ENCODE measurements at regions not wholly inside any gene's neighbourhood (a gene's known extent, or its start where the extent isn't known, plus 50 kb on each side); places are given as distances from the start of the nearest gene placed in this dataset.
A peak's percentile ranks its signal among the peaks of the same experiment; 100 is the strongest.

DNA sequence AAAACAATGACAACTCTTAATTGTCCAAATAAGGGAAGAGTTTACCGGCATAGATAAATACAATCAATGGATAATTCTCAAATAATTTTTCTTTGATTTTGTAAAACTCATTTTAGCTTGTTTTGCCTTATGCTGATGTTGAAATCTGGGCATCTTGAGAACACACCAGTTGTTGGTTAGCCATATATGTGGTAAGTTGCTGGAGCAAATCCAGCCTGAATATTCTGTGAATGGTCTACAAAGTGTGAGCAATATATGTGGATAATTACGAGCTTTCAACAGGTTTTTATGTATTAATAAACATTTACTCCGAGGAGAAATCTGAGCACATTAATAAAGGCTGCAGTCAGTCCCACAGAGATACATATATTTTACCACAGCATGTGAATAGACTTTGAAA is 423.6 kb downstream of the BCKDHB start:
- WGBS, 2 donors: 87 to 93% methylated on average over 3 of the region's 3 CpGs
- H3K9me3 ChIP-seq (ENCODE audit: control insufficient read depth in 4 of 4, insufficient read depth in 3 of 4, low read length in 3 of 4): no peaks in the 10 kb centered on the region
- no peak overlapping the region for H3K9ac ChIP-seq (ENCODE audit: insufficient read depth in 1 of 2, low read length in 2 of 2)
- no peaks in the 10 kb centered on the region for H3K27me3 ChIP-seq (ENCODE audit: control insufficient read depth in 3 of 3, insufficient read depth in 3 of 3, low read length in 2 of 3)
- H3K27ac ChIP-seq (ENCODE audit: low read depth in 1 of 2, low read length in 1 of 2): no peak overlapping the region
- H3K4me3 ChIP-seq: no peak overlapping the region
- no peak for DNase-seq
- ATAC-seq (ENCODE audit: insufficient read depth, low FRiP score): no peak
- TF ChIP-seq, protein P1, sequence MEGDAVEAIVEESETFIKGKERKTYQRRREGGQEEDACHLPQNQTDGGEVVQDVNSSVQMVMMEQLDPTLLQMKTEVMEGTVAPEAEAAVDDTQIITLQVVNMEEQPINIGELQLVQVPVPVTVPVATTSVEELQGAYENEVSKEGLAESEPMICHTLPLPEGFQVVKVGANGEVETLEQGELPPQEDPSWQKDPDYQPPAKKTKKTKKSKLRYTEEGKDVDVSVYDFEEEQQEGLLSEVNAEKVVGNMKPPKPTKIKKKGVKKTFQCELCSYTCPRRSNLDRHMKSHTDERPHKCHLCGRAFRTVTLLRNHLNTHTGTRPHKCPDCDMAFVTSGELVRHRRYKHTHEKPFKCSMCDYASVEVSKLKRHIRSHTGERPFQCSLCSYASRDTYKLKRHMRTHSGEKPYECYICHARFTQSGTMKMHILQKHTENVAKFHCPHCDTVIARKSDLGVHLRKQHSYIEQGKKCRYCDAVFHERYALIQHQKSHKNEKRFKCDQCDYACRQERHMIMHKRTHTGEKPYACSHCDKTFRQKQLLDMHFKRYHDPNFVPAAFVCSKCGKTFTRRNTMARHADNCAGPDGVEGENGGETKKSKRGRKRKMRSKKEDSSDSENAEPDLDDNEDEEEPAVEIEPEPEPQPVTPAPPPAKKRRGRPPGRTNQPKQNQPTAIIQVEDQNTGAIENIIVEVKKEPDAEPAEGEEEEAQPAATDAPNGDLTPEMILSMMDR (IDR thresholded peaks at IDR 0.05; ENCODE audit: control extremely low read depth, extremely low read depth): no peak
- H3K4me1 ChIP-seq (ENCODE audit: control insufficient read depth in 5 of 5, insufficient read depth in 5 of 5, low read length in 5 of 5): no peaks in the 10 kb centered on the region
- no peaks in the 10 kb centered on the region for H3K36me3 ChIP-seq (ENCODE audit: control insufficient read depth in 4 of 4, insufficient read depth in 4 of 4, low read length in 4 of 4)

DNA sequence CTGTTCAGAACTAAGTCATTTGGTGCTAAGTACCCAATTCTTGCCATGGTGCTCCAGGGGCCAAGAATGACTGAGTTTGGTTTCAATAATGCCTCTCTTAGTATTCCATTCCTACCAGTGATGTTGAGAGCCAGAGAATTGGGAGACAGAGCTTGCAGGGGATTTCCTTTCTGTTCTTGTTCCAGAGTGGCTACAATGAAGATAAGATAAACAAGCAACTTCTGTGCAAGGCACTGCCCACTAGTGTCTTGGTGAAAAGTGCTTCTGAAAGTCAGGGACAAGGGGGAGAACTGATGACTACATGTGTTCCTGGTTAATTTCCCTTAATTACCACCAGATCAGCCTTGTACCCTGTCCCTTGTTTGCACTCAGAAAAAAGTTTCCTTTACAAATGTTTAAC is 421.6 kb downstream of the BCKDHB start:
- DNase-seq (no peak), ATAC-seq (ENCODE audit: insufficient read depth, low FRiP score) (no peak)
- Histone ChIP-seq H3K9me3 (ENCODE audit: control insufficient read depth in 4 of 4, insufficient read depth in 3 of 4, low read length in 3 of 4) (no peaks in the 10 kb centered on the region), H3K4me1 (ENCODE audit: control insufficient read depth in 5 of 5, insufficient read depth in 5 of 5, low read length in 5 of 5) (peaks cover 0 to 3% (median 2%) of the 10 kb centered on the region in 5 donors), H3K36me3 (ENCODE audit: control insufficient read depth in 4 of 4, insufficient read depth in 4 of 4, low read length in 4 of 4) (no peaks in the 10 kb centered on the region), H3K4me3 (no peak overlapping the region), H3K27me3 (ENCODE audit: control insufficient read depth in 3 of 3, insufficient read depth in 3 of 3, low read length in 2 of 3) (no peaks in the 10 kb centered on the region), H3K27ac (ENCODE audit: low read depth in 1 of 2, low read length in 1 of 2) (peak overlapping the region in 1 of 2 donors; percentile 40), H3K9ac (ENCODE audit: insufficient read depth in 1 of 2, low read length in 2 of 2) (no peak overlapping the region)
- TF ChIP-seq, protein P1 (IDR thresholded peaks at IDR 0.05; ENCODE audit: control extremely low read depth, extremely low read depth): no peak

GRCh38 chr6:80527552-80528052 is 421.1 kb downstream of the BCKDHB start:
- H3K4me1 ChIP-seq (ENCODE audit: control insufficient read depth in 5 of 5, insufficient read depth in 5 of 5, low read length in 5 of 5): peaks cover 0 to 5% (median 3%) of the 10 kb centered on the region in 5 donors
- no peaks in the 10 kb centered on the region for H3K27me3 ChIP-seq (ENCODE audit: control insufficient read depth in 3 of 3, insufficient read depth in 3 of 3, low read length in 2 of 3)
- TF ChIP-seq, protein P1 (IDR thresholded peaks at IDR 0.05; ENCODE audit: control extremely low read depth, extremely low read depth): no peak
- no peak overlapping the region for H3K4me3 ChIP-seq
- ATAC-seq (ENCODE audit: insufficient read depth, low FRiP score) (peak; percentile 49), DNase-seq (peak in 1 of 3 donors; percentile 23)
- H3K27ac ChIP-seq (ENCODE audit: low read depth in 1 of 2, low read length in 1 of 2): no peak overlapping the region
- H3K36me3 ChIP-seq (ENCODE audit: control insufficient read depth in 4 of 4, insufficient read depth in 4 of 4, low read length in 4 of 4): no peaks in the 10 kb centered on the region
- no peak overlapping the region for H3K9ac ChIP-seq (ENCODE audit: insufficient read depth in 1 of 2, low read length in 2 of 2)
- WGBS, 2 donors: 56 to 74% methylated on average over 7 of the region's 7 CpGs
- no peaks in the 10 kb centered on the region for H3K9me3 ChIP-seq (ENCODE audit: control insufficient read depth in 4 of 4, insufficient read depth in 3 of 4, low read length in 3 of 4)

DNA sequence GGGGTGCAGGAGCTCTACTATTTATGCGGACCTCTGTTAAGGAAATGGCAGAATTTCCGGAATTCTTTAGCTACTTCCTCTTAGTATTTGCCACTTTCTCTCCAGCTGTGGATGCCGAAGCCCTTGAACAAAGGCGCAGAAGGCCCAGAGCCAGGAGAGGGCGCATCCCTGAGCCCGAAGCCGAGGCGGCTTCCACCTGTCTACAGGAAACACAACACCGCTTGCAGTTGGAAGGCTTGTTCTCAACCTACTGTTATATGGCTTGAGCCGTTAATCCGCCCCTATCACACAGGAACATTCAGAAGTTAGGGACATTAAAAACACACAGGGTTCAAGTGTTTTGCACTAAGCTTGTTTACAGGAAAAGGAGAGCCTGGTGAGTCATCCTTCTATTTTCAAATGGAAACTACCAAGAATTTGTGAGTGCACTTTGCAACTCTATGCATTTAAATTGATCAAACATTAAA is 417.1 kb downstream of the BCKDHB start:
- DNase-seq: peak in 1 of 3 donors; percentile 31
- Histone ChIP-seq H3K9me3 (ENCODE audit: control insufficient read depth in 4 of 4, insufficient read depth in 3 of 4, low read length in 3 of 4) (no peaks in the 10 kb centered on the region), H3K27ac (ENCODE audit: low read depth in 1 of 2, low read length in 1 of 2) (no peak overlapping the region), H3K9ac (ENCODE audit: insufficient read depth in 1 of 2, low read length in 2 of 2) (no peak overlapping the region), H3K27me3 (ENCODE audit: control insufficient read depth in 3 of 3, insufficient read depth in 3 of 3, low read length in 2 of 3) (no peaks in the 10 kb centered on the region), H3K4me3 (no peak overlapping the region), H3K36me3 (ENCODE audit: control insufficient read depth in 4 of 4, insufficient read depth in 4 of 4, low read length in 4 of 4) (no peaks in the 10 kb centered on the region), H3K4me1 (ENCODE audit: control insufficient read depth in 5 of 5, insufficient read depth in 5 of 5, low read length in 5 of 5) (peaks cover 0 to 5% (median 3%) of the 10 kb centered on the region in 5 donors)
- 52 to 56% methylated on average over 11 of the region's 11 CpGs for WGBS, 2 donors
- TF ChIP-seq, protein P1 (IDR thresholded peaks at IDR 0.05; ENCODE audit: control extremely low read depth, extremely low read depth): no peak
- ATAC-seq (ENCODE audit: insufficient read depth, low FRiP score): no peak

All from lung (tissue), 11 donors.